ENCODE measurements at regions not wholly inside any gene's neighbourhood (a gene's known extent, or its start where the extent isn't known, plus 50 kb on each side); places are given as distances from the start of the nearest gene placed in this dataset.

- H3K36me3 ChIP-seq, result no peaks in the 10 kb centered on the region
- H3K27me3 ChIP-seq, result no peaks in the 10 kb centered on the region
- no peak for TF ChIP-seq POLR2A (IDR thresholded peaks at IDR 0.05)
- no peak for TF ChIP-seq CTCF (IDR thresholded peaks at IDR 0.05)
- TF ChIP-seq EP300 (IDR thresholded peaks at IDR 0.05), result no peak
- intact Hi-C loops (cut with DNase I), result no loop called here
- no peak overlapping the region for H3K27ac ChIP-seq
- H3K4me1 ChIP-seq (ENCODE audit: insufficient read depth), result no peaks in the 10 kb centered on the region
- WGBS, 3 donors, result 49 to 75% (median 52%) methylated on average over 2 of the region's 2 CpGs
- H3K9me3 ChIP-seq, result no peaks in the 10 kb centered on the region
- no peak for DNase-seq
- H3K4me3 ChIP-seq, result no peak overlapping the region
These were observed 597.5 kb upstream of the PFKP start for GRCh38 chr10:2469802-2470201.

- Histone ChIP-seq H3K9me3 (no peaks in the 10 kb centered on the region), H3K36me3 (no peaks in the 10 kb centered on the region), H3K4me1 (ENCODE audit: insufficient read depth) (no peaks in the 10 kb centered on the region), H3K27ac (no peak overlapping the region), H3K27me3 (no peaks in the 10 kb centered on the region), H3K4me3 (no peak overlapping the region)
- intact Hi-C loops (cut with DNase I), result no loop called here
- no peak for TF ChIP-seq POLR2A (IDR thresholded peaks at IDR 0.05)
- no peak for TF ChIP-seq CTCF (IDR thresholded peaks at IDR 0.05)
- no peak for TF ChIP-seq EP300 (IDR thresholded peaks at IDR 0.05)
- no peak for DNase-seq
These were observed 602.9 kb upstream of the PFKP start for GRCh38 chr10:2464483-2464882.

DNA sequence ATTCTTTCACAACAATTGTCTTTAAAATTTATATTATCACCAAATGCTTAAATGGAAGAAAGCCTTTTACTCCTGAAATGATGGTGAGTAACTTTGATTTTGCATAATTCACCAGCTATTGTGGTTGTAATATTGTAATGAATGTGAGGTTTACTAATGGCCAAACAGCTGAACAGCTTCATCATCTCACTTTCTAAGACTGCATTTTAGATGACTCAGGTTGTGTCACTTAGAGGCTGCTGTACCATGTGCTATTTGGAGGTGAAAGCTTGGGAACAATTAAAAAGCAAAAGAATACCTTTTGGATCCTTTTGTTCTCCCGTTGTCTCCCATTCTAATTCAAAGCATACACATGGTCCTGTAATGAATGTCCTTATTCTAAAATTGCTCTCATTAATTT is 604.0 kb upstream of the PFKP start:
- intact Hi-C loops (cut with DNase I), result no loop called here
- H3K9me3 ChIP-seq, result no peaks in the 10 kb centered on the region
- WGBS, 3 donors, result 79 to 86% (median 84%) methylated on average over 1 of the region's 1 CpG

DNA sequence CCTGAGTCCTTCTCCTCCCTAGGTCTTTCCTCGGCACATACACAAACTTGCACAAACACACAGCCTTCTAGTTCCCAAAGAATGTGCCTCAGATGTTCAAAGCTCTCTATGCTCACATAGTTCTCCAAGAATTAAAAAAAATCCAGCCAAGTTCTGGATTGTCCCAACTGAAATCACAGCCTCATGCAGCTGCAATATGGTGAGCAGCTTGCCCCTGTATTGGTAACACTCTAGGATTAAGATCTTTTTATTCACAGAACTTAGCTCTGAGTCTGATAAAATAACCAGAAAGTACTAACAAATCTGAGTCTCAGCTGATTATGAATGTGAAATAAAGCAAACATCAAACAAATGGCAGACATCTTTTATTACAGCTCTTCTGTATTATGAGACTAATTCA is 604.8 kb upstream of the PFKP start:
- DNase-seq, result no peak
- Histone ChIP-seq H3K27me3 (no peaks in the 10 kb centered on the region), H3K36me3 (no peaks in the 10 kb centered on the region), H3K4me3 (no peak overlapping the region), H3K4me1 (ENCODE audit: insufficient read depth) (no peaks in the 10 kb centered on the region), H3K9me3 (no peaks in the 10 kb centered on the region), H3K27ac (no peak overlapping the region)
- intact Hi-C loops (cut with DNase I), result no loop called here
- 79 to 87% (median 79%) methylated on average over 1 of the region's 1 CpG for WGBS, 3 donors
- no peak for TF ChIP-seq CTCF (IDR thresholded peaks at IDR 0.05)

More for the DNA sequence above, 604.0 kb upstream of the PFKP start:
- DNase-seq, result no peak
- Histone ChIP-seq H3K27ac (no peak overlapping the region), H3K4me3 (no peak overlapping the region), H3K36me3 (no peaks in the 10 kb centered on the region), H3K27me3 (no peaks in the 10 kb centered on the region), H3K4me1 (ENCODE audit: insufficient read depth) (no peaks in the 10 kb centered on the region)
- TF ChIP-seq EP300 (IDR thresholded peaks at IDR 0.05), result no peak
- TF ChIP-seq CTCF (IDR thresholded peaks at IDR 0.05), result no peak
- no peak for TF ChIP-seq POLR2A (IDR thresholded peaks at IDR 0.05)

GRCh38 chr10:2460812-2461211 is 606.5 kb upstream of the PFKP start:
- TF ChIP-seq POLR2A (IDR thresholded peaks at IDR 0.05) (no peak), EP300 (IDR thresholded peaks at IDR 0.05) (no peak), CTCF (IDR thresholded peaks at IDR 0.05) (no peak)
- H3K4me3 ChIP-seq, result no peak overlapping the region
- intact Hi-C loops (cut with DNase I), result no loop called here
- H3K9me3 ChIP-seq, result no peaks in the 10 kb centered on the region
- H3K4me1 ChIP-seq (ENCODE audit: insufficient read depth), result no peaks in the 10 kb centered on the region
- WGBS, 3 donors, result 49 to 70% (median 51%) methylated on average over 1 of the region's 1 CpG
- H3K27me3 ChIP-seq, result no peaks in the 10 kb centered on the region
- no peak overlapping the region for H3K27ac ChIP-seq
- H3K36me3 ChIP-seq, result no peaks in the 10 kb centered on the region
- DNase-seq, result no peak
